Right lobe of liver (tissue), 6 donors: ENCODE measurements at regions not wholly inside any gene's neighbourhood (a gene's known extent, or its start where the extent isn't known, plus 50 kb on each side); places are given as distances from the start of the nearest gene placed in this dataset.
A peak's percentile ranks its signal among the peaks of the same experiment; 100 is the strongest.

Experiments used
- ATAC-seq, 4 donors: fragments of 200-7000 bp; cut with Tn5 transposase; one replicate each; pipeline ENCODE4 v1.9.1; 2020; ENCODE audit warnings: mild to moderate bottlenecking in 4 of 4, moderate library complexity in 4 of 4
- DNase-seq, 3 donors: peaks; one replicate each; pipeline ENCODE4 v3.0.0-alpha.2; 2020
- H3K27ac ChIP-seq, 3 donors: fragments of 200-600 bp; one replicate each; pipeline ENCODE4 v1.8.0; 2022
- H3K27me3 ChIP-seq, 2 donors: fragments of 200-600 bp; one replicate each; pipeline ENCODE4 v1.8.0; 2022
- H3K36me3 ChIP-seq, 4 donors: fragments of 200-600 bp; sonication (generic) in 1 of 4; one replicate each; pipeline versions ENCODE4 v1.5.1 to v1.8.0; 2017 to 2022; ENCODE audit warnings: control low read depth in 1 of 4
- H3K4me1 ChIP-seq, 4 donors: fragments of 200-600 bp; sonication (generic) in 1 of 4; one replicate each; pipeline versions ENCODE4 v1.5.1 to v1.8.0; 2017 to 2022; ENCODE audit warnings: control low read depth in 1 of 4
- H3K4me3 ChIP-seq, 3 donors: fragments of 200-600 bp; one replicate each; pipeline ENCODE4 v1.8.0; 2022
- H3K9me3 ChIP-seq, 4 donors: fragments of 200-600 bp; sonication (generic) in 1 of 4; one replicate each; pipeline versions ENCODE4 v1.5.1 to v1.8.0; 2017 to 2022; ENCODE audit warnings: control low read depth in 1 of 4
- POLR2A ChIP-seq: fragments of 450-650 bp; IDR thresholded peaks from one replicate; pipeline ENCODE4 v1.6.1; 2017; ENCODE audit warnings: antibody characterized with exemption, mild to moderate bottlenecking
- WGBS: methylation state at CpG from one replicate; pipeline ENCODE4 v1.1.6; 2018; ENCODE audit warnings: low coverage, low lambda C conversion rate; ENCODE audit not compliant: insufficient coverage; ENCODE audit errors: missing lambda C conversion rate; 5-methylcytosine and 5-hydroxymethylcytosine counted together
- intact Hi-C, 2 donors: fragments of 100-400 bp; cut with DNase I; formaldehyde crosslinking; loops; one replicate each; pipeline versions ENCODE4 v1.11.2 to v1.14.1; 2022
- TF ChIP-seq, protein P1 (sequence below), 4 donors: fragments of 200-600 bp in 3 of 4; fragments of 450-650 bp in 1 of 4; IDR thresholded peaks; one replicate each; pipeline versions ENCODE4 v1.5.1 to v1.8.0; 2016 to 2022; ENCODE audit warnings: antibody characterized with exemption in 4 of 4, mild to moderate bottlenecking in 2 of 4
- donor health status: DM: no; HTN: yes; CAD: no.
- donor health status: DM: no; HTN: no; CAD: no.
- donor health status: DM: no; HTN: no; CAD: no.
- donor health status: DM: no; HTN: yes; CAD: no.
- donor health status: DM: no; HTN: yes; CAD: no.

DNA sequence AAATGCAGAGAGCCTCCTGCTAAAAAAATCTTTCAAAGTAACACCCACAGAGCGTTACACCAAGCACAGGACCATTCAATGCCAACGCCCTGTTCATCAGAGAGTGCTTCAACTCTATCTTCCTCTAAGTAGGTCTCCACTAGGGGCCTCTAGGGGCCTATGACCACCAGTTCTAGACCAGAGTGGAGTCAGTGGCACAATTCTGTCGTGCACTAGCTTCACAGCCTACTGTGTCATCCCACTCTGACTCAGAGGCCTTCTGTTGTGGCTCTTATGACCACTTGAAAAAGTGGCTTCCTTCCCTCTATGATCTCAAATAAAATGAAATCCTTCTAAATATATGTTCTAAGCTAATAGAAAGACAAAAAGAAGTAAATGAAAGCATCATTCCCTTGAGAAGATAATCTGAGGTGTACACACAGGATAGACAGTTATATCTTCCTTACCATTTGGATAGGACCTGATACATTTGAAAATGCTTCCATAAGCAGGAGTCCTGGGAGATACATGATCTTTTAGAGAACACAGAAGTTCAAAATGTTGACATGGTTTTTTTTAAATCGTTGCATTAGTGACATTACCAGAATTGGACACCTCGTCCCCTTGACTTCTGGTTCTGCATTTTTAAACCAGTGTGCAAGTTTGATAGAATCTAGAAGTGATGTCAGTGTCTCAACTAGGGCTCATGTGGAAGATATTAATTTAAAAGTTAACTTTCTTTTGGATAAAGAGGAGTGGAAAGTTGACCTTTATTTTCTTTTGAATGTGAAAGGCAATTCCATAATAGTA, 151.9 kb downstream of the SH3BGRL2 start:
- intact Hi-C loops = loop anchor here in 1 of 2 donors (10.0 kb wide), 1 partner anchor 82 kb away; no protein-coding TSS in a partner anchor
- Histone ChIP-seq H3K9me3 (no peaks in the 10 kb centered on the region), H3K4me3 (no peak overlapping the region), H3K27me3 (no peaks in the 10 kb centered on the region), H3K27ac (no peak overlapping the region), H3K36me3 (no peaks in the 10 kb centered on the region), H3K4me1 (peaks cover 0 to 9% (median 0%) of the 10 kb centered on the region in 4 donors)
- no peak for DNase-seq
- 79% methylated on average over 3 of the region's 5 CpGs for WGBS
- no peak for TF ChIP-seq POLR2A
- TF ChIP-seq, protein P1, sequence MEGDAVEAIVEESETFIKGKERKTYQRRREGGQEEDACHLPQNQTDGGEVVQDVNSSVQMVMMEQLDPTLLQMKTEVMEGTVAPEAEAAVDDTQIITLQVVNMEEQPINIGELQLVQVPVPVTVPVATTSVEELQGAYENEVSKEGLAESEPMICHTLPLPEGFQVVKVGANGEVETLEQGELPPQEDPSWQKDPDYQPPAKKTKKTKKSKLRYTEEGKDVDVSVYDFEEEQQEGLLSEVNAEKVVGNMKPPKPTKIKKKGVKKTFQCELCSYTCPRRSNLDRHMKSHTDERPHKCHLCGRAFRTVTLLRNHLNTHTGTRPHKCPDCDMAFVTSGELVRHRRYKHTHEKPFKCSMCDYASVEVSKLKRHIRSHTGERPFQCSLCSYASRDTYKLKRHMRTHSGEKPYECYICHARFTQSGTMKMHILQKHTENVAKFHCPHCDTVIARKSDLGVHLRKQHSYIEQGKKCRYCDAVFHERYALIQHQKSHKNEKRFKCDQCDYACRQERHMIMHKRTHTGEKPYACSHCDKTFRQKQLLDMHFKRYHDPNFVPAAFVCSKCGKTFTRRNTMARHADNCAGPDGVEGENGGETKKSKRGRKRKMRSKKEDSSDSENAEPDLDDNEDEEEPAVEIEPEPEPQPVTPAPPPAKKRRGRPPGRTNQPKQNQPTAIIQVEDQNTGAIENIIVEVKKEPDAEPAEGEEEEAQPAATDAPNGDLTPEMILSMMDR (IDR thresholded peaks at IDR 0.05) = no peak
- no peak for ATAC-seq

DNA sequence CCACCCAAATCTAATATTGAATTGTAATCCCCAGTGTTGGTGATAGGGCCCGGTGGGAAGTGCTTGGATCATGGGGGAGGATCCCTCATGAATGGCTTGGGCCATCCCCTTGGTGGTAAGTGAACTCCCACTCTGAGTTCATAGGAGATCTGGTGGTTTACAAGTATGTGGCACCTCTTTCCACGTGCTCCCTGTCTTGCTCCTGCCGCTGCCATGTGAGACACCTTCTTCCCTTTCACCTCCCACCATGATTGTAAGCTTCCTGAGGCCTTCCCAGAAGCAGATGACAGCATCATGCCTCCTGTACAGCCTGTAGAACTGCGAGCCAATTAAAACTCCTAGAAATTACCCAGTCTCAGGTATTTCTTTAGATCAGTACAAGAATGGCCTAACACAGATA, 150.8 kb downstream of the SH3BGRL2 start:
- no peak for ATAC-seq
- 85% methylated on average over 2 of the region's 4 CpGs for WGBS
- Histone ChIP-seq H3K9me3 (no peaks in the 10 kb centered on the region), H3K4me3 (no peak overlapping the region), H3K27me3 (no peaks in the 10 kb centered on the region), H3K36me3 (no peaks in the 10 kb centered on the region), H3K4me1 (peaks cover 0 to 12% (median 0%) of the 10 kb centered on the region in 4 donors), H3K27ac (no peak overlapping the region)
- DNase-seq = no peak
- TF ChIP-seq POLR2A = no peak
- TF ChIP-seq, protein P1 (IDR thresholded peaks at IDR 0.05) = no peak
- intact Hi-C loops = loop anchor here in 1 of 2 donors (10.0 kb wide), 1 partner anchor 83 kb away; no protein-coding TSS in a partner anchor

DNA sequence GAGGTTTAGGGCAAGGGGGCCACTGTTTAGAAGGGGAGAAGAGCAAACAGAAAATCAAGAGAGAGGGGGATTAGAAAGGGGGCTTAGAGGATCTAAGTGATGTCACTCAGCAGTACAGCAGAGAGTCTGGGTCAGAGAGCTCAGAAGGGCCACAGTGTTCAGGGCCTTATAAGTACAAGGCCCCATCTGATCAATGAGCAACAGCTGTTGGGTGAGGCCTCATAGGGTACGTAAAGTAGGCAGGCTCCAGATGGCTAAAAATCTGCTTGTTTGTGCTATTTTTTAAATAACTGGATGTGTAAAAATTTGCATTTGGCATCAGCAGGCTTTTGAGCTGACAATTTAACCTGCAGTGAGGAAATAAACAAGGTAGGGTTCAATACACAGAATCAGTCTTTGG, 149.8 kb downstream of the SH3BGRL2 start:
- H3K27ac ChIP-seq = no peak overlapping the region
- no peaks in the 10 kb centered on the region for H3K9me3 ChIP-seq
- H3K36me3 ChIP-seq = no peaks in the 10 kb centered on the region
- WGBS = 100% methylated on average over 1 of the region's 1 CpG
- ATAC-seq = no peak
- no peak overlapping the region for H3K4me3 ChIP-seq
- no peak for DNase-seq
- H3K4me1 ChIP-seq = peaks cover 0 to 12% (median 0%) of the 10 kb centered on the region in 4 donors
- TF ChIP-seq, protein P1 (IDR thresholded peaks at IDR 0.05) = no peak
- TF ChIP-seq POLR2A = no peak
- intact Hi-C loops = loop anchor here in 1 of 2 donors (10.0 kb wide), 1 partner anchor 84 kb away; no protein-coding TSS in a partner anchor
- H3K27me3 ChIP-seq = no peaks in the 10 kb centered on the region

DNA sequence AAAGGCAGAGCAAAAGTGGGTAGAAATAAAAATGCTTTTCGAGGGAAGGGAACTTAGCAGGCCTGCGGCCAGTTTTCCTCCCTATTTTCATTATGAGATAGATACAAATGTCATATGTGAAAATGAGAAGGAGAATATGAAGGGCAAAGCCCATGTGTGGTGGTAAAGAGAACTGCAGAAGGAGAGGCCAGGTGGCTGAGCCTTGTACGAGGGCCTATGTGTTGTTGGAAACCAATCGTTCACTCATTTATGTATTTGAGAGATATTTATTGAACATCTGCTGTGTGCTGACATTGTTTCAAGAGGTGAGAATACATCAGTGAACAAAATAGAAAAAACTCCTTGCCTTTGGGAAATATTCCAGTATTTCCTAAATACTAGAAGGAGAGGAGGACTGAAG, 147.7 kb downstream of the SH3BGRL2 start:
- Histone ChIP-seq H3K9me3 (no peaks in the 10 kb centered on the region), H3K36me3 (no peaks in the 10 kb centered on the region), H3K27me3 (no peaks in the 10 kb centered on the region), H3K27ac (peak overlapping the region in 1 of 3 donors; percentile 42), H3K4me3 (no peak overlapping the region), H3K4me1 (peaks cover 0 to 10% (median 0%) of the 10 kb centered on the region in 4 donors)
- ATAC-seq (no peak), DNase-seq (no peak)
- intact Hi-C loops = no loop called here
- 84% methylated on average over 4 of the region's 4 CpGs for WGBS
- TF ChIP-seq, protein P1 (IDR thresholded peaks at IDR 0.05) = peak in 1 of 4 donors; percentile 30
- no peak for TF ChIP-seq POLR2A
